ENCODE measurements at regions not wholly inside any gene's neighbourhood (a gene's known extent, or its start where the extent isn't known, plus 50 kb on each side); places are given as distances from the start of the nearest gene placed in this dataset.

DNA sequence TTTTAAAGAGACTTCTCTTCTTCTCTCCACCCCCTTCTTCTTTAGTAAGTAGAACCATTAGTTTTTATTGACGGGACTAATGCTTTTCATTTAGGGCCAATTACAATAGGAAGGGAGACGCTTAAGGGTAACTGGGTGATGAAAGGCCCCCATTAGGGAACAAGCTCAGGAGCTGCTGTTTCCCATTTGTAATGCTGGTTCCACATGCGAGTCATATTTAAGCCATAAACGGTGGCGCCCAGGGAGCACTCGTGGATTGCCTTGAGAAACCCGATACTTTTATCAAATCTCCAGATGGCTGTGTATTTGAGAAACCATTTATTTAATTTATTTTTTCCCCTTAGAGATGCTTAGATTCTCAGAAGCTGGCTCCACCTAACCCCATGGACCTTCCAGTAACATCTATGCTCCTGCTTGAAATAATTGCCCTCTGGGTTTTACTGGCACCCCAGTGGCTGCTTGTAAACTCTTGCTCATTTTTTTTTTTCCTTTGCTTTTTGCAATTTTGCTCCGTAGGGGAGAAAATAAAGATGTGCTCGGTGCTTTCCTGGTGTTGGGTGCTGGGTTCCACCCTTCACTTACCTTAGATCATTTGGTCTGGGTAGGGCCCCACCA is 124.2 kb upstream of the MSX1 start:
- Mint-ChIP-seq H3K27ac (ENCODE audit: unreplicated experiment) (no peak overlapping the region), H3K27me3 (ENCODE audit: unreplicated experiment) (peaks cover 4% of the 10 kb centered on the region), H3K9me3 (ENCODE audit: unreplicated experiment) (no peaks in the 10 kb centered on the region), H3K36me3 (ENCODE audit: low read depth, unreplicated experiment) (no peaks in the 10 kb centered on the region), H3K4me3 (ENCODE audit: unreplicated experiment) (no peak overlapping the region), H3K4me1 (ENCODE audit: unreplicated experiment) (peaks cover 14% of the 10 kb centered on the region)
- DNase-seq (ENCODE audit: low spot score): no peak
- TF ChIP-seq, protein P1, sequence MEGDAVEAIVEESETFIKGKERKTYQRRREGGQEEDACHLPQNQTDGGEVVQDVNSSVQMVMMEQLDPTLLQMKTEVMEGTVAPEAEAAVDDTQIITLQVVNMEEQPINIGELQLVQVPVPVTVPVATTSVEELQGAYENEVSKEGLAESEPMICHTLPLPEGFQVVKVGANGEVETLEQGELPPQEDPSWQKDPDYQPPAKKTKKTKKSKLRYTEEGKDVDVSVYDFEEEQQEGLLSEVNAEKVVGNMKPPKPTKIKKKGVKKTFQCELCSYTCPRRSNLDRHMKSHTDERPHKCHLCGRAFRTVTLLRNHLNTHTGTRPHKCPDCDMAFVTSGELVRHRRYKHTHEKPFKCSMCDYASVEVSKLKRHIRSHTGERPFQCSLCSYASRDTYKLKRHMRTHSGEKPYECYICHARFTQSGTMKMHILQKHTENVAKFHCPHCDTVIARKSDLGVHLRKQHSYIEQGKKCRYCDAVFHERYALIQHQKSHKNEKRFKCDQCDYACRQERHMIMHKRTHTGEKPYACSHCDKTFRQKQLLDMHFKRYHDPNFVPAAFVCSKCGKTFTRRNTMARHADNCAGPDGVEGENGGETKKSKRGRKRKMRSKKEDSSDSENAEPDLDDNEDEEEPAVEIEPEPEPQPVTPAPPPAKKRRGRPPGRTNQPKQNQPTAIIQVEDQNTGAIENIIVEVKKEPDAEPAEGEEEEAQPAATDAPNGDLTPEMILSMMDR (IDR thresholded peaks at IDR 0.05; ENCODE audit: unreplicated experiment): no peak

DNA sequence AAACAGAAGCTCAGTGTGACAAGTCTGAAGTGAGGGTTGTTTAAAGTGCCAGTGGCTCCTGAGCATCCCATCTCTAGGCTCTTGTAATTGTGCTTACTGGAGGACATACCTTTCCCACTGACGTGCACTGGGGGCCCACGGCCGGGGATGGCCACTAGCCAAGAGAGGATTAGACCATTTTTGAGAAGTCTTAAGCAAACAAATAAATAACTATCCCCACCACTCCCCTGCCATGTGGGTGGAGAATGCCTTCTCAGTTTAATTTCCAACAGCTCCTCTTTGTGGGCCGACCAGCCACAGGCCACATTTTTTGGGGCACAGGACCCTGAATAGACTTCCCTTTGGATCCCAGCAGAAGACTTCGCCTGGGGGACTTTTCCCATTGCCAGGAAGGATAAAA is 125.0 kb upstream of the MSX1 start:
- TF ChIP-seq, protein P1 (IDR thresholded peaks at IDR 0.05; ENCODE audit: unreplicated experiment): no peak
- no peak for DNase-seq (ENCODE audit: low spot score)

GRCh38 chr4:4733663-4734062 is 125.8 kb upstream of the MSX1 start:
- no peaks in the 10 kb centered on the region for H3K9me3 Mint-ChIP-seq (ENCODE audit: unreplicated experiment)
- no peak overlapping the region for H3K4me3 Mint-ChIP-seq (ENCODE audit: unreplicated experiment)
- peaks cover 14% of the 10 kb centered on the region for H3K4me1 Mint-ChIP-seq (ENCODE audit: unreplicated experiment)

More for the DNA sequence above, 125.0 kb upstream of the MSX1 start:
- no peaks in the 10 kb centered on the region for H3K36me3 Mint-ChIP-seq (ENCODE audit: low read depth, unreplicated experiment)
- no peak overlapping the region for H3K4me3 Mint-ChIP-seq (ENCODE audit: unreplicated experiment)
- H3K9me3 Mint-ChIP-seq (ENCODE audit: unreplicated experiment): no peaks in the 10 kb centered on the region
- H3K27ac Mint-ChIP-seq (ENCODE audit: unreplicated experiment): no peak overlapping the region
- peaks cover 4% of the 10 kb centered on the region for H3K27me3 Mint-ChIP-seq (ENCODE audit: unreplicated experiment)
- H3K4me1 Mint-ChIP-seq (ENCODE audit: unreplicated experiment): peaks cover 14% of the 10 kb centered on the region

DNA sequence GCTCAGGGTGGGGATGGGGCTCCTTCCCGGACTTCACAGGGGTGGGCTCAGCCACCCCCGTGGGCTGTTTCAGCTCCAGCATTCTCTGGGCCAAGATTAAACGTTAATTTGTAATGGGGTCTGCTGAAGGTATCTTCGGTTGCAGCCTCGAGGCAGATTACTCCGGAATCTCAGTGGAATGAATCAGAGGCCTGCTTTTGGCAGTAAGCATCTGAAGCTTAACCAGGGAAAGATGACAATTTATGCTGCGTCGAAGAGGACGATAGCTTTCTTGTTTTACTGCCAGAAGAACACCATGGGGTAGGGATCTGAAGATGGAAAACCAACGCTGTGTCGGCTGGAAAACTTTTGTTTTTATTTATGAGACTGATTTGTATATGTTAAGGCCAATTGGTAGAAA is 129.2 kb upstream of the MSX1 start:
- DNase-seq (ENCODE audit: low spot score): no peak
- Mint-ChIP-seq H3K36me3 (ENCODE audit: low read depth, unreplicated experiment) (peaks cover 15% of the 10 kb centered on the region), H3K4me1 (ENCODE audit: unreplicated experiment) (no peaks in the 10 kb centered on the region), H3K9me3 (ENCODE audit: unreplicated experiment) (peaks cover 9% of the 10 kb centered on the region), H3K27ac (ENCODE audit: unreplicated experiment) (no peak overlapping the region), H3K27me3 (ENCODE audit: unreplicated experiment) (peaks cover 5% of the 10 kb centered on the region), H3K4me3 (ENCODE audit: unreplicated experiment) (no peak overlapping the region)
- TF ChIP-seq, protein P1 (IDR thresholded peaks at IDR 0.05; ENCODE audit: unreplicated experiment): no peak

More at GRCh38 chr4:4733663-4734062, 125.8 kb upstream of the MSX1 start:
- no peak for DNase-seq (ENCODE audit: low spot score)
- TF ChIP-seq, protein P1 (IDR thresholded peaks at IDR 0.05; ENCODE audit: unreplicated experiment): no peak
- peaks cover 4% of the 10 kb centered on the region for H3K27me3 Mint-ChIP-seq (ENCODE audit: unreplicated experiment)
- no peaks in the 10 kb centered on the region for H3K36me3 Mint-ChIP-seq (ENCODE audit: low read depth, unreplicated experiment)
- no peak overlapping the region for H3K27ac Mint-ChIP-seq (ENCODE audit: unreplicated experiment)

- peaks cover 15% of the 10 kb centered on the region for H3K36me3 Mint-ChIP-seq (ENCODE audit: low read depth, unreplicated experiment)
- H3K27me3 Mint-ChIP-seq (ENCODE audit: unreplicated experiment): peaks cover 5% of the 10 kb centered on the region
- no peak overlapping the region for H3K27ac Mint-ChIP-seq (ENCODE audit: unreplicated experiment)
- H3K4me3 Mint-ChIP-seq (ENCODE audit: unreplicated experiment): no peak overlapping the region
- H3K9me3 Mint-ChIP-seq (ENCODE audit: unreplicated experiment): peaks cover 10% of the 10 kb centered on the region
- H3K4me1 Mint-ChIP-seq (ENCODE audit: unreplicated experiment): no peaks in the 10 kb centered on the region
- TF ChIP-seq, protein P1 (IDR thresholded peaks at IDR 0.05; ENCODE audit: unreplicated experiment): no peak
- DNase-seq (ENCODE audit: low spot score): no peak
Observed at GRCh38 chr4:4729206-4729605, 130.3 kb upstream of the MSX1 start.
